Upper lobe of left lung (tissue), 6 donors: ENCODE measurements at regions not wholly inside any gene's neighbourhood (a gene's known extent, or its start where the extent isn't known, plus 50 kb on each side); places are given as distances from the start of the nearest gene placed in this dataset.

ENCODE experiments used
- ATAC-seq, 2 donors: fragments of 200-7000 bp; cut with Tn5 transposase; one replicate each; pipeline ENCODE4 v1.9.1; 2022; ENCODE audit warnings: mild to moderate bottlenecking in 2 of 2, moderate library complexity in 2 of 2; ENCODE audit not compliant: low FRiP score in 2 of 2
- DNase-seq, 2 donors: peaks; one replicate each; pipeline ENCODE4 v3.0.0-alpha.2; 2019 to 2020
- H3K27ac ChIP-seq, 4 donors: fragments of 200-600 bp; sonication (generic); one replicate each; pipeline ENCODE4 v1.5.1; 2016 to 2019
- H3K27me3 ChIP-seq, 4 donors: fragments of 200-600 bp; sonication (generic); one replicate each; pipeline ENCODE4 v1.5.1; 2017 to 2019
- H3K36me3 ChIP-seq, 4 donors: fragments of 200-600 bp; sonication (generic); one replicate each; pipeline ENCODE4 v1.5.1; 2016 to 2019
- H3K4me1 ChIP-seq, 4 donors: fragments of 200-600 bp; sonication (generic); one replicate each; pipeline ENCODE4 v1.5.1; 2018 to 2019
- H3K4me3 ChIP-seq, 4 donors: fragments of 200-600 bp; sonication (generic); one replicate each; pipeline ENCODE4 v1.5.1; 2017 to 2019; ENCODE audit warnings: mild to moderate bottlenecking in 2 of 4, moderate library complexity in 1 of 4
- H3K9me3 ChIP-seq, 4 donors: fragments of 200-600 bp; sonication (generic); one replicate each; pipeline ENCODE4 v1.5.1; 2018 to 2019
- CTCF ChIP-seq, 6 experiments: fragments of 450-650 bp in 4 of 6; fragments of 200-600 bp in 2 of 6; sonication (generic) in 2 of 6; IDR thresholded peaks; one replicate each; pipeline ENCODE4 v1.5.1; 2016 to 2019; ENCODE audit warnings: antibody characterized with exemption in 6 of 6
- EP300 ChIP-seq, 4 donors: sonication (generic); formaldehyde crosslinking; IDR thresholded peaks; one replicate each; pipeline ENCODE4 v1.5.1; 2017; ENCODE audit warnings: antibody characterized with exemption in 4 of 4, control low read depth in 2 of 4
- POLR2A ChIP-seq, 4 donors: fragments of 450-650 bp; IDR thresholded peaks; one replicate each; pipeline ENCODE4 v1.5.1; 2016 to 2017; ENCODE audit warnings: antibody characterized with exemption in 4 of 4, mild to moderate bottlenecking in 2 of 4
- POLR2AphosphoS5 ChIP-seq, 2 donors: sonication (generic); formaldehyde crosslinking; IDR thresholded peaks; one replicate each; pipeline ENCODE4 v1.5.1; 2017; ENCODE audit warnings: antibody characterized with exemption in 2 of 2
- WGBS, 2 donors: methylation state at CpG; one replicate each; pipeline ENCODE4 v1.1.5; 2017 to 2018; 5-methylcytosine and 5-hydroxymethylcytosine counted together
- donor health status: DM: no; HTN: no; CAD: no; lungs with moderate emphysema.
- donor health status: DM: no; HTN: yes; CAD: no; lungs with severe emphysema.

GRCh38 chr13:72427757-72428528, 299.5 kb downstream of the MZT1 start:
- H3K27ac ChIP-seq = no peak overlapping the region
- H3K27me3 ChIP-seq = no peaks in the 10 kb centered on the region
- H3K4me3 ChIP-seq = no peak overlapping the region
- no peaks in the 10 kb centered on the region for H3K36me3 ChIP-seq
- 83 to 87% methylated on average over 7 of the region's 7 CpGs for WGBS, 2 donors
- H3K9me3 ChIP-seq = no peaks in the 10 kb centered on the region
- H3K4me1 ChIP-seq = no peaks in the 10 kb centered on the region
- DNase-seq = no peak
- no peak for ATAC-seq
- TF ChIP-seq POLR2A (IDR thresholded peaks at IDR 0.05) = no peak
- no peak for TF ChIP-seq CTCF (IDR thresholded peaks at IDR 0.05)
- no peak for TF ChIP-seq POLR2AphosphoS5 (IDR thresholded peaks at IDR 0.05)
- TF ChIP-seq EP300 (IDR thresholded peaks at IDR 0.05) = no peak

- WGBS, 2 donors = 72 to 85% methylated on average over 2 of the region's 2 CpGs
- no peak for DNase-seq
- no peak for ATAC-seq
Measured at GRCh38 chr13:72424059-72424458, 303.4 kb downstream of the MZT1 start.

GRCh38 chr13:72415817-72416216, 311.6 kb downstream of the MZT1 start:
- 85 to 89% methylated on average over 3 of the region's 3 CpGs for WGBS, 2 donors
- no peak for DNase-seq
- Histone ChIP-seq H3K27ac (no peak overlapping the region), H3K9me3 (no peaks in the 10 kb centered on the region), H3K27me3 (no peaks in the 10 kb centered on the region), H3K4me3 (no peak overlapping the region), H3K36me3 (no peaks in the 10 kb centered on the region), H3K4me1 (no peaks in the 10 kb centered on the region)
- no peak for ATAC-seq
- TF ChIP-seq POLR2A (IDR thresholded peaks at IDR 0.05) (no peak), CTCF (IDR thresholded peaks at IDR 0.05) (no peak), EP300 (IDR thresholded peaks at IDR 0.05) (no peak), POLR2AphosphoS5 (IDR thresholded peaks at IDR 0.05) (no peak)

More at GRCh38 chr13:72424059-72424458, 303.4 kb downstream of the MZT1 start:
- TF ChIP-seq POLR2A (IDR thresholded peaks at IDR 0.05) = no peak
- no peak for TF ChIP-seq CTCF (IDR thresholded peaks at IDR 0.05)
- no peak for TF ChIP-seq EP300 (IDR thresholded peaks at IDR 0.05)
- TF ChIP-seq POLR2AphosphoS5 (IDR thresholded peaks at IDR 0.05) = no peak
- no peak overlapping the region for H3K27ac ChIP-seq
- no peak overlapping the region for H3K4me3 ChIP-seq
- H3K27me3 ChIP-seq = no peaks in the 10 kb centered on the region
- H3K36me3 ChIP-seq = no peaks in the 10 kb centered on the region
- H3K9me3 ChIP-seq = no peaks in the 10 kb centered on the region
- H3K4me1 ChIP-seq = no peaks in the 10 kb centered on the region

- Histone ChIP-seq H3K9me3 (no peaks in the 10 kb centered on the region), H3K4me1 (no peaks in the 10 kb centered on the region), H3K36me3 (no peaks in the 10 kb centered on the region), H3K4me3 (no peak overlapping the region), H3K27me3 (no peaks in the 10 kb centered on the region), H3K27ac (no peak overlapping the region)
- no peak for TF ChIP-seq EP300 (IDR thresholded peaks at IDR 0.05)
- TF ChIP-seq POLR2AphosphoS5 (IDR thresholded peaks at IDR 0.05) = no peak
- no peak for TF ChIP-seq POLR2A (IDR thresholded peaks at IDR 0.05)
- TF ChIP-seq CTCF (IDR thresholded peaks at IDR 0.05) = no peak
- ATAC-seq (no peak), DNase-seq (no peak)
- WGBS, 2 donors = 65 to 83% methylated on average over 2 of the region's 2 CpGs
Measured at GRCh38 chr13:72412481-72412880, 314.9 kb downstream of the MZT1 start.

GRCh38 chr13:72405441-72405840, 322.0 kb downstream of the MZT1 start:
- WGBS, 2 donors = 74 to 77% methylated on average over 1 of the region's 1 CpG
- no peaks in the 10 kb centered on the region for H3K27me3 ChIP-seq
- no peaks in the 10 kb centered on the region for H3K9me3 ChIP-seq
- H3K36me3 ChIP-seq = no peaks in the 10 kb centered on the region
- H3K4me3 ChIP-seq = no peak overlapping the region
- ATAC-seq = no peak
- H3K27ac ChIP-seq = no peak overlapping the region
- no peaks in the 10 kb centered on the region for H3K4me1 ChIP-seq
- DNase-seq = no peak
- TF ChIP-seq POLR2A (IDR thresholded peaks at IDR 0.05) (no peak), EP300 (IDR thresholded peaks at IDR 0.05) (no peak), CTCF (IDR thresholded peaks at IDR 0.05) (no peak), POLR2AphosphoS5 (IDR thresholded peaks at IDR 0.05) (no peak)
